HEK293 (cell line): ENCODE measurements at regions not wholly inside any gene's neighbourhood (a gene's known extent, or its start where the extent isn't known, plus 50 kb on each side); places are given as distances from the start of the nearest gene placed in this dataset.

Experiments used
- BCL11A ChIP-seq: fragments of 450-650 bp; formaldehyde crosslinking; IDR thresholded peaks from 2 replicates; pipeline ENCODE4 v1.5.1; 2016; ENCODE audit warnings: low read depth, missing biosample characterization, missing genetic modification characterization
- CTCF ChIP-seq: fragments of 450-650 bp; formaldehyde crosslinking; IDR thresholded peaks from 2 replicates; pipeline ENCODE4 v1.5.1; 2016; ENCODE audit warnings: missing biosample characterization, missing genetic modification characterization
- KLF16 ChIP-seq: fragments of 450-650 bp; formaldehyde crosslinking; IDR thresholded peaks from 2 replicates; pipeline ENCODE4 v1.5.1; 2017; ENCODE audit warnings: missing biosample characterization, missing genetic modification characterization
- REST ChIP-seq: fragments of 450-650 bp; formaldehyde crosslinking; IDR thresholded peaks from 2 replicates; pipeline ENCODE4 v1.5.1; 2016; ENCODE audit warnings: missing biosample characterization, missing genetic modification characterization
- SCRT2 ChIP-seq: fragments of 450-650 bp; formaldehyde crosslinking; IDR thresholded peaks from 2 replicates; pipeline ENCODE4 v1.5.1; 2016; ENCODE audit warnings: missing biosample characterization, missing genetic modification characterization
- SETDB1 ChIP-seq: IDR thresholded peaks from one replicate; pipeline ENCODE4 v1.6.1; 2017; ENCODE audit warnings: mild to moderate bottlenecking, low read length, moderate library complexity, mixed read lengths; ENCODE audit not compliant: insufficient read length
- YY1 ChIP-seq: fragments of 450-650 bp; formaldehyde crosslinking; IDR thresholded peaks from 2 replicates; pipeline ENCODE4 v1.5.1; 2018; ENCODE audit warnings: missing biosample characterization, missing genetic modification characterization
- ZBTB10 ChIP-seq: fragments of 450-650 bp; formaldehyde crosslinking; IDR thresholded peaks from 2 replicates; pipeline ENCODE4 v1.5.1; 2016; ENCODE audit warnings: missing biosample characterization, missing genetic modification characterization
- ZBTB17 ChIP-seq: fragments of 450-650 bp; formaldehyde crosslinking; IDR thresholded peaks from 2 replicates; pipeline ENCODE4 v1.5.1; 2016; ENCODE audit warnings: missing biosample characterization, missing genetic modification characterization
- ZNF169 ChIP-seq: fragments of 450-650 bp; formaldehyde crosslinking; IDR thresholded peaks from 2 replicates; pipeline ENCODE4 v1.5.1; 2016; ENCODE audit warnings: missing biosample characterization, missing genetic modification characterization
- ZNF513 ChIP-seq: fragments of 450-650 bp; IDR thresholded peaks from 2 replicates; pipeline ENCODE4 v1.5.1; 2018; ENCODE audit warnings: missing biosample characterization, missing genetic modification characterization
- ZNF623 ChIP-seq: fragments of 450-650 bp; formaldehyde crosslinking; IDR thresholded peaks from 2 replicates; pipeline ENCODE4 v1.5.1; 2016; ENCODE audit warnings: missing biosample characterization, missing genetic modification characterization
- ZNF639 ChIP-seq: fragments of 450-650 bp; formaldehyde crosslinking; IDR thresholded peaks from 2 replicates; pipeline ENCODE4 v1.5.1; 2016; ENCODE audit warnings: missing biosample characterization, missing genetic modification characterization
- ZNF645 ChIP-seq: fragments of 450-650 bp; formaldehyde crosslinking; IDR thresholded peaks from 2 replicates; pipeline ENCODE4; 2016; ENCODE audit warnings: missing biosample characterization, missing genetic modification characterization

- TF ChIP-seq ZBTB10 (tag by site-specific recombination) (no peak), BCL11A (tag by site-specific recombination) (no peak), ZNF639 (tag by site-specific recombination) (no peak), KLF16 (tag by site-specific recombination) (no peak), CTCF (no peak), SETDB1 (no peak), SCRT2 (tag by site-specific recombination) (no peak), ZNF623 (tag by site-specific recombination) (no peak), ZNF169 (tag by site-specific recombination) (no peak), ZNF645 (no peak), REST (tag by site-specific recombination) (no peak), ZBTB17 (no peak), YY1 (no peak), ZNF513 (no peak)
Measured at GRCh38 chr10:36073796-36074345, 431.8 kb upstream of the FZD8 start.
